HepG2 (cell line): ENCODE measurements at regions not wholly inside any gene's neighbourhood (a gene's known extent, or its start where the extent isn't known, plus 50 kb on each side); places are given as distances from the start of the nearest gene placed in this dataset.

Source experiments
- ATAC-seq: fragments of 200-7000 bp; cut with Tn5 transposase; 3 replicates; pipeline ENCODE4 v1.9.1; 2020; ENCODE audit warnings: mild to moderate bottlenecking, moderate library complexity
- BruUV-seq: library from RNA; stranded (reverse); fragments of 400-500 nt; replicated peaks from 2 replicates; lab custom pipeline; 2021; lab: Mats Ljungman, UMichigan
- CTCF ChIA-PET: fragments of 300-600 bp; formaldehyde crosslinking; extraction: SDS; loops from one replicate; lab custom pipeline; 2021; ENCODE audit warnings: low total read pairs, inconsistent platforms, low intra/inter-chr PET ratio; lab: Yijun Ruan, JAX
- POLR2A ChIA-PET: fragments of 350-600 bp; sonication (Branson Sonifier 250); formaldehyde crosslinking; loops from one replicate; lab custom pipeline; 2020; ENCODE audit warnings: antibody characterized with exemption, inconsistent platforms; lab: Yijun Ruan, JAX
- DNase-seq: peaks from one replicate; pipeline ENCODE4 v3.0.0-alpha.2; 2015; ENCODE audit warnings: low spot score
- FAIRE-seq: peaks from 3 replicates; lab custom pipeline; 2011; peaks lifted over from hg19 to GRCh38; lab: Jason Lieb, UNC
- H2AFZ ChIP-seq: one replicate; pipeline ENCODE4 v1.6.1; 2011; ENCODE audit warnings: low read length, inconsistent platforms
- H3K27ac ChIP-seq: fragments of 300-600 bp; 3 replicates; pipeline ENCODE4 v1.8.0; 2011; ENCODE audit warnings: mixed run types, mild to moderate bottlenecking, mixed read lengths, low read length, inconsistent platforms; ENCODE audit not compliant: insufficient read depth; ENCODE audit errors: extremely low read length
- H3K27me3 ChIP-seq, 2 experiments: fragments of 200-600 bp in 1 of 2; 2 replicates in 1 of 2; 3 replicates in 1 of 2; pipeline versions ENCODE4 v1.6.0 to v1.8.0; 2011; ENCODE audit warnings: low read length in 2 of 2, mild to moderate bottlenecking in 2 of 2, moderate library complexity in 2 of 2, inconsistent platforms in 1 of 2; ENCODE audit not compliant: insufficient read depth in 2 of 2, control insufficient read depth in 1 of 2
- H3K36me3 ChIP-seq, 2 experiments: fragments of 200-600 bp in 1 of 2; replicated peaks in 1 of 2; 2 replicates in 1 of 2; 3 replicates in 1 of 2; pipeline versions ENCODE4 v1.5.1 to v1.8.0; 2011; ENCODE audit warnings: low read length in 2 of 2, inconsistent platforms in 1 of 2; ENCODE audit not compliant: insufficient read depth in 2 of 2, control insufficient read depth in 1 of 2
- H3K4me1 ChIP-seq: 2 replicates; pipeline ENCODE4 v1.5.1; 2012; ENCODE audit warnings: low read length, inconsistent platforms; ENCODE audit not compliant: insufficient read depth
- H3K4me2 ChIP-seq: 2 replicates; pipeline ENCODE4 v1.6.0; 2011; ENCODE audit warnings: low read depth, low read length, inconsistent platforms
- H3K4me3 ChIP-seq, 3 experiments: fragments of 200-600 bp in 1 of 3; sonication (generic), shearing (Covaris generic) in 1 of 3; replicated peaks in 1 of 3; 2 replicates each; pipeline ENCODE4 v1.5.1; 2011 to 2016; ENCODE audit warnings: low read length in 3 of 3, inconsistent platforms in 2 of 3, low read depth in 2 of 3, mild to moderate bottlenecking in 2 of 3, control low read depth in 1 of 3, mixed read lengths in 1 of 3; ENCODE audit not compliant: insufficient read depth in 1 of 3
- H3K79me2 ChIP-seq: one replicate; pipeline ENCODE4 v1.6.1; 2011; ENCODE audit warnings: low read length, inconsistent platforms; ENCODE audit not compliant: insufficient read depth
- H3K9ac ChIP-seq: 2 replicates; pipeline ENCODE4 v1.6.0; 2011; ENCODE audit warnings: mild to moderate bottlenecking, low read depth, low read length, inconsistent platforms; ENCODE audit not compliant: insufficient read depth
- H3K9me3 ChIP-seq: 2 replicates; pipeline ENCODE4 v1.5.1; 2012; ENCODE audit warnings: mild to moderate bottlenecking, low read length
- H4K20me1 ChIP-seq: 2 replicates; pipeline ENCODE4 v1.6.0; 2011; ENCODE audit warnings: inconsistent platforms, mild to moderate bottlenecking, low read length, moderate library complexity; ENCODE audit not compliant: insufficient read depth
- AGO2 ChIP-seq: fragments of 200-400 bp; formaldehyde crosslinking; optimal IDR thresholded peaks from 2 replicates; pipeline ENCODE3; 2017; ENCODE audit warnings: mild to moderate bottlenecking, low read depth, low read length, moderate library complexity
- ARID3A ChIP-seq: IDR thresholded peaks from 2 replicates; pipeline ENCODE4 v1.6.1; 2012; ENCODE audit warnings: low read depth, low read length, improper control_type of control experiment
- ERF ChIP-seq: IDR thresholded peaks from 2 replicates; pipeline ENCODE4 v1.6.1; 2018; ENCODE audit warnings: missing biosample characterization, missing genetic modification reagents
- IKZF5 ChIP-seq: IDR thresholded peaks from 2 replicates; pipeline ENCODE4 v1.6.1; 2018; ENCODE audit warnings: missing genetic modification reagents, mild to moderate bottlenecking, missing compliant biosample characterization
- MLXIP ChIP-seq: sonication (generic); formaldehyde crosslinking; IDR thresholded peaks from 2 replicates; pipeline ENCODE4 v1.9.0; 2021; ENCODE audit warnings: missing genetic modification reagents, borderline replicate concordance
- PBX3 ChIP-seq: sonication (generic); formaldehyde crosslinking; IDR thresholded peaks from 2 replicates; pipeline ENCODE4 v1.8.1; 2023; ENCODE audit warnings: missing genetic modification reagents, inconsistent platforms, borderline replicate concordance
- RBM22 ChIP-seq: fragments of 200-400 bp; formaldehyde crosslinking; optimal IDR thresholded peaks from 2 replicates; pipeline ENCODE3; 2017; ENCODE audit warnings: mild to moderate bottlenecking, low read length, moderate library complexity
- SETDB1 ChIP-seq: sonication (generic); formaldehyde crosslinking; IDR thresholded peaks from 2 replicates; pipeline ENCODE4 v1.5.1; 2020; ENCODE audit warnings: missing genetic modification reagents, mild to moderate bottlenecking, borderline replicate concordance
- ZNF552 ChIP-seq: sonication (generic); formaldehyde crosslinking; IDR thresholded peaks from 2 replicates; pipeline ENCODE4 v1.9.0; 2022; ENCODE audit warnings: missing genetic modification reagents, mild to moderate bottlenecking, borderline replicate concordance
- ZNF713 ChIP-seq: sonication (generic); formaldehyde crosslinking; IDR thresholded peaks from 2 replicates; pipeline ENCODE4 v1.4.0; 2020; ENCODE audit warnings: mild to moderate bottlenecking, missing genetic modification reagents
- WGBS: methylation state at CpG from one replicate; pipeline ENCODE4 v1.1.6; 2017; ENCODE audit warnings: low lambda C conversion rate; 5-methylcytosine and 5-hydroxymethylcytosine counted together
- in situ Hi-C: cut with HindIII; loops from 2 replicates; pipeline ENCODE4 v1.10.0; 2017; ENCODE audit warnings: low pct_unique_long_range_greater_than_20kb; ENCODE audit not compliant: extremely low pct_ligation_motif_present
- intact Hi-C: fragments of 100-400 bp; cut with micrococcal nuclease; formaldehyde crosslinking; loops from one replicate; pipeline ENCODE4 v1.10.0; 2022; ENCODE audit not compliant: unreplicated experiment
- TF ChIP-seq, protein P1 (sequence below): sonication (generic); formaldehyde crosslinking; conservative IDR thresholded peaks from 2 replicates; pipeline ENCODE4 v1.8.0; 2022; ENCODE audit warnings: missing genetic modification reagents
- TF ChIP-seq, protein P2 (sequence below): sonication (generic); formaldehyde crosslinking; conservative IDR thresholded peaks from 2 replicates; pipeline ENCODE4 v1.8.0; 2022; ENCODE audit warnings: low read depth, missing genetic modification reagents

DNA sequence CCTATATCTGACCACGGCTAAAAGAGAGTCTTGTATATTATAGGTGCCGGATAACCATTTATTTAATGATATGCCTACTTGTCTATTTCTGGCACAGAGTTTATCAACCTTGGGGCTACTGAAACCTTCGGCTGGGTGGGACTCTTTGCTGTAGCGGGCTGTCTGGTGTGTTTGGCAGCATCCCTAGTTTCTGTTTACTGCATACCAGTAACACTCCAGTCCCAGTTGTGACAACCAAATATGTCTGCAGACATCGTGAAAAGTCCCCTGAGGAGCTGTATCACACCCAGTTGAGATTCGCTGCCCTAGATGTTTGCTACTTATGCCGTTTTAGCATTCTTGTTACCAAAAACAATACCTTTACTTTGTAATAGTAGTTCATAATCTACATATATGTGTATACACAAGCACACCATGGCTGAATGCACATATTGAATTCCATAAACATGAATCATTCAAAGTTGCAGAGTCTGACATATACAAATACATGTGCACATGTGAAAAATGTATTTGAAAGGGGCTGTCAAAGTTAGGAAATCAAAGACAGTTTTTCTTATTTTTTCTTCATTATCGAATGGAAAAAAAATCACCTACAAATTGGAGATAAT is 89.1 kb upstream of the SHISA6 start:
- POLR2A ChIA-PET = no interaction called here
- intact Hi-C loops = no loop called here
- 0 out of 5 replicates have a peak, but pooled peaks cover 0 to 4% of the 10 kb centered on the region in 2 experiments for H3K27me3 ChIP-seq
- CTCF ChIA-PET = no interaction called here
- no peaks in the 10 kb centered on the region for H3K36me3 ChIP-seq
- FAIRE-seq (no peak), DNase-seq (no peak)
- no peak overlapping the region for H3K9ac ChIP-seq
- H3K4me3 ChIP-seq = no peak overlapping the region
- no peaks in the 10 kb centered on the region for H3K79me2 ChIP-seq
- H4K20me1 ChIP-seq = no peaks in the 10 kb centered on the region
- no peaks in the 10 kb centered on the region for H3K4me1 ChIP-seq
- no peak for TF ChIP-seq ERF (CRISPR knock-in tag)
- no peak for TF ChIP-seq ZNF713 (CRISPR knock-in tag)
- no peak for TF ChIP-seq RBM22
- TF ChIP-seq MLXIP (CRISPR knock-in tag) = no peak
- no peak for TF ChIP-seq SETDB1 (CRISPR knock-in tag)
- TF ChIP-seq AGO2 = no peak
- no peak for TF ChIP-seq IKZF5 (CRISPR knock-in tag)
- TF ChIP-seq ZNF552 (CRISPR knock-in tag) = no peak
- TF ChIP-seq, protein P1, sequence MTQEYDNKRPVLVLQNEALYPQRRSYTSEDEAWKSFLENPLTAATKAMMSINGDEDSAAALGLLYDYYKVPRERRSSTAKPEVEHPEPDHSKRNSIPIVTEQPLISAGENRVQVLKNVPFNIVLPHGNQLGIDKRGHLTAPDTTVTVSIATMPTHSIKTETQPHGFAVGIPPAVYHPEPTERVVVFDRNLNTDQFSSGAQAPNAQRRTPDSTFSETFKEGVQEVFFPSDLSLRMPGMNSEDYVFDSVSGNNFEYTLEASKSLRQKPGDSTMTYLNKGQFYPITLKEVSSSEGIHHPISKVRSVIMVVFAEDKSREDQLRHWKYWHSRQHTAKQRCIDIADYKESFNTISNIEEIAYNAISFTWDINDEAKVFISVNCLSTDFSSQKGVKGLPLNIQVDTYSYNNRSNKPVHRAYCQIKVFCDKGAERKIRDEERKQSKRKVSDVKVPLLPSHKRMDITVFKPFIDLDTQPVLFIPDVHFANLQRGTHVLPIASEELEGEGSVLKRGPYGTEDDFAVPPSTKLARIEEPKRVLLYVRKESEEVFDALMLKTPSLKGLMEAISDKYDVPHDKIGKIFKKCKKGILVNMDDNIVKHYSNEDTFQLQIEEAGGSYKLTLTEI (CRISPR knock-in tag) = no peak
- TF ChIP-seq ARID3A = no peak
- TF ChIP-seq PBX3 (CRISPR knock-in tag) = no peak
- TF ChIP-seq, protein P2, sequence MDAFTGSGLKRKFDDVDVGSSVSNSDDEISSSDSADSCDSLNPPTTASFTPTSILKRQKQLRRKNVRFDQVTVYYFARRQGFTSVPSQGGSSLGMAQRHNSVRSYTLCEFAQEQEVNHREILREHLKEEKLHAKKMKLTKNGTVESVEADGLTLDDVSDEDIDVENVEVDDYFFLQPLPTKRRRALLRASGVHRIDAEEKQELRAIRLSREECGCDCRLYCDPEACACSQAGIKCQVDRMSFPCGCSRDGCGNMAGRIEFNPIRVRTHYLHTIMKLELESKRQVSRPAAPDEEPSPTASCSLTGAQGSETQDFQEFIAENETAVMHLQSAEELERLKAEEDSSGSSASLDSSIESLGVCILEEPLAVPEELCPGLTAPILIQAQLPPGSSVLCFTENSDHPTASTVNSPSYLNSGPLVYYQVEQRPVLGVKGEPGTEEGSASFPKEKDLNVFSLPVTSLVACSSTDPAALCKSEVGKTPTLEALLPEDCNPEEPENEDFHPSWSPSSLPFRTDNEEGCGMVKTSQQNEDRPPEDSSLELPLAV = no peak
- TF ChIP-seq, all 625 proteins: peak for 0
- H2AFZ ChIP-seq = no peak overlapping the region
- ATAC-seq = no peak
- 26% methylated on average over 8 of the region's 8 CpGs for WGBS
- in situ Hi-C loops = no loop called here
- no peak overlapping the region for H3K27ac ChIP-seq
- no peaks in the 10 kb centered on the region for H3K9me3 ChIP-seq
- no peak overlapping the region for H3K4me2 ChIP-seq
- no TSS peak for BruUV-seq
